Loucy (cell line): ENCODE measurements at regions not wholly inside any gene's neighbourhood (a gene's known extent, or its start where the extent isn't known, plus 50 kb on each side); places are given as distances from the start of the nearest gene placed in this dataset.
A peak's percentile ranks its signal among the peaks of the same experiment; 100 is the strongest.

ENCODE experiments used
- H2AFZ ChIP-seq: fragments of 200-600 bp; sonication (generic); 2 replicates; pipeline ENCODE4 v1.6.0; 2016; ENCODE audit warnings: antibody characterized with exemption, mild to moderate bottlenecking, low read length, moderate library complexity
- H3F3A ChIP-seq: fragments of 200-600 bp; 2 replicates; pipeline ENCODE4 v1.6.0; 2016; ENCODE audit warnings: antibody characterized with exemption, low read depth, mild to moderate bottlenecking
- H3K27me3 ChIP-seq: fragments of 200-600 bp; sonication (generic); 2 replicates; pipeline ENCODE4 v1.6.1; 2014; ENCODE audit warnings: low read length, mild to moderate bottlenecking; ENCODE audit not compliant: insufficient read depth, poor library complexity, severe bottlenecking
- H3K36me3 ChIP-seq: fragments of 200-600 bp; sonication (generic); 2 replicates; pipeline ENCODE4 v1.6.1; 2016; ENCODE audit warnings: low read length; ENCODE audit not compliant: insufficient read depth
- H3K4me1 ChIP-seq: fragments of 200-600 bp; sonication (generic); 2 replicates; pipeline ENCODE4 v1.5.1; 2014; ENCODE audit warnings: low read length, mild to moderate bottlenecking; ENCODE audit not compliant: insufficient read depth, poor library complexity, severe bottlenecking
- H3K4me2 ChIP-seq: fragments of 200-600 bp; sonication (generic); 2 replicates; pipeline ENCODE4 v1.6.0; 2014; ENCODE audit warnings: antibody characterized with exemption, low read length, low read depth, mild to moderate bottlenecking; ENCODE audit not compliant: poor library complexity, severe bottlenecking
- H3K4me3 ChIP-seq: fragments of 200-600 bp; sonication (generic); 2 replicates; pipeline ENCODE4 v1.5.1; 2014; ENCODE audit warnings: low read length, mild to moderate bottlenecking, mixed read lengths; ENCODE audit not compliant: poor library complexity, severe bottlenecking
- H3K79me2 ChIP-seq: fragments of 200-600 bp; sonication (generic); 2 replicates; pipeline ENCODE4 v1.6.1; 2014; ENCODE audit warnings: low read length; ENCODE audit not compliant: insufficient read depth
- H3K9ac ChIP-seq: fragments of 200-600 bp; sonication (generic); 2 replicates; pipeline ENCODE4 v1.6.0; 2014; ENCODE audit warnings: mild to moderate bottlenecking, low read depth, low read length, moderate library complexity; ENCODE audit not compliant: poor library complexity, severe bottlenecking
- H3K9me2 ChIP-seq: fragments of 200-600 bp; sonication (generic); replicated peaks from 2 replicates; pipeline ENCODE4 v1.6.1; 2016; ENCODE audit warnings: low read depth, low read length, mixed read lengths
- H3K9me3 ChIP-seq: fragments of 200-600 bp; sonication (generic); 2 replicates; pipeline ENCODE4 v1.6.1; 2014; ENCODE audit warnings: mild to moderate bottlenecking, antibody characterized with exemption, low read length, low read depth; ENCODE audit not compliant: insufficient read depth
- H4K20me1 ChIP-seq: fragments of 200-600 bp; sonication (generic); 2 replicates; pipeline ENCODE4 v1.6.0; 2014; ENCODE audit warnings: antibody characterized with exemption, low read length, mild to moderate bottlenecking; ENCODE audit not compliant: insufficient read depth, poor library complexity, severe bottlenecking
- EZH2phosphoT487 ChIP-seq: fragments of 200-600 bp; IDR thresholded peaks from 2 replicates; pipeline ENCODE4 v1.6.1; 2018; ENCODE audit warnings: antibody characterized with exemption, mild to moderate bottlenecking, moderate library complexity, borderline replicate concordance
- TF ChIP-seq, protein P1 (sequence below): fragments of 200-600 bp; sonication (generic); conservative IDR thresholded peaks from 2 replicates; pipeline ENCODE4 v1.5.1; 2014; ENCODE audit warnings: mild to moderate bottlenecking, antibody characterized with exemption, low read length

DNA sequence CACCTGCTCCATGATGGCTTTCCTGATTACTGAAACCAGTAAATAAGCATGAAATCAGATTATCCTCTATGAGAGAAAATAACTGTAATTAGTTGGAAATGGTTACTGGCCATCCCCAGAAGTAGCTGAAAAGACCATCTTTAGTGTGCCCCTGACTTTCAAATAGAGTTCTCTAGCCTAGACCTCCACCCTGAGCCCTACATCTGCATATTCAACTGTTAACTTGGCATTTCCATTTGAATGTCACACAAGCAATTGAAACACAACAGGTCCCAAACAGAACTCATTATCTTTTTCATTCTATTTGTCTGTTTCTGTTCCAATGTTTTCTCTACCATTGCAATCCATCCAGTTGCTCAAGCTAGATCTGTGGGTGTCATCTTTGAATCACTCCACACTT lies 952.3 kb downstream of the RPA4 start:
- TF ChIP-seq, protein P1, sequence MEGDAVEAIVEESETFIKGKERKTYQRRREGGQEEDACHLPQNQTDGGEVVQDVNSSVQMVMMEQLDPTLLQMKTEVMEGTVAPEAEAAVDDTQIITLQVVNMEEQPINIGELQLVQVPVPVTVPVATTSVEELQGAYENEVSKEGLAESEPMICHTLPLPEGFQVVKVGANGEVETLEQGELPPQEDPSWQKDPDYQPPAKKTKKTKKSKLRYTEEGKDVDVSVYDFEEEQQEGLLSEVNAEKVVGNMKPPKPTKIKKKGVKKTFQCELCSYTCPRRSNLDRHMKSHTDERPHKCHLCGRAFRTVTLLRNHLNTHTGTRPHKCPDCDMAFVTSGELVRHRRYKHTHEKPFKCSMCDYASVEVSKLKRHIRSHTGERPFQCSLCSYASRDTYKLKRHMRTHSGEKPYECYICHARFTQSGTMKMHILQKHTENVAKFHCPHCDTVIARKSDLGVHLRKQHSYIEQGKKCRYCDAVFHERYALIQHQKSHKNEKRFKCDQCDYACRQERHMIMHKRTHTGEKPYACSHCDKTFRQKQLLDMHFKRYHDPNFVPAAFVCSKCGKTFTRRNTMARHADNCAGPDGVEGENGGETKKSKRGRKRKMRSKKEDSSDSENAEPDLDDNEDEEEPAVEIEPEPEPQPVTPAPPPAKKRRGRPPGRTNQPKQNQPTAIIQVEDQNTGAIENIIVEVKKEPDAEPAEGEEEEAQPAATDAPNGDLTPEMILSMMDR, result no peak
- TF ChIP-seq EZH2phosphoT487, result no peak
- peak overlapping the region; percentile 27 for H3K4me2 ChIP-seq

DNA sequence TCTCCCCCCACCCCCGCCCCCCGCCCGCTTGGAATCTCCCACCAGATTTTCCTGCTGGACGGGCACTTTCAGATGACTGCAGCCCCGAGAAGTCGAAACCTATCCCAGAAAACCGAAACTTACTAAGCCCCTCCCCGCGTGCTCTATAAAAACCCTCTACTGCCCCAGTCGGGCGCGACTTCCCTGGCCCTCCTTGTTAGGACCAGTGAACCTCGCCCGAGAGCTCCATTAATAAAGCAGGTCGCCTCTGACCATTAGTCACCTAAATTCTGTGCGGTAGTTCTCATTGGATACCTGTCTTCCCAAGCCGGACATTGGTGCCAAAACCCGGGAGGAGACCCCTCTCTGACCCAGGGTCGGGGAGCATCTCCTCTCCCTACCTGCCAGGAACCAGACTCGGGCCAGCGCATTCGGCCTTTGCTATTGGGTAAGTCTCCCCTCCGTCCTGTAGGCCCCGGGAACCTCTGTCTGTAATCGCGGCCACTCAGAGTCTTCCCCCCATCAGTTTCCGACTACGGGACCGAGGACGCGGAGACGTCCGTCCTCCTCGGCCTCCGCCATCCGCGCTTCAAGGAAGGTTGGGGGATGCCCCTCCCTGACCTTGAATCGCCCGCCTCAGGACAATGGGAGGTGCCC lies 958.0 kb downstream of the RPA4 start:
- Histone ChIP-seq H3K79me2 (no peaks in the 10 kb centered on the region), H3K4me3 (no peak overlapping the region), H4K20me1 (no peaks in the 10 kb centered on the region), H3K4me2 (no peak overlapping the region), H3K36me3 (no peaks in the 10 kb centered on the region), H3K9ac (no peak overlapping the region), H3K4me1 (no peaks in the 10 kb centered on the region), H3K9me3 (no peaks in the 10 kb centered on the region), H3K27me3 (no peaks in the 10 kb centered on the region), H3F3A (no peaks in the 10 kb centered on the region), H2AFZ (no peak overlapping the region), H3K9me2 (no peaks in the 10 kb centered on the region)
- TF ChIP-seq EZH2phosphoT487, result no peak
- TF ChIP-seq, protein P1, result no peak

More for the DNA sequence above, 952.3 kb downstream of the RPA4 start:
- H3K79me2 ChIP-seq, result no peaks in the 10 kb centered on the region
- no peaks in the 10 kb centered on the region for H3K27me3 ChIP-seq
- no peaks in the 10 kb centered on the region for H3K9me2 ChIP-seq
- no peak overlapping the region for H3K4me3 ChIP-seq
- peaks cover 11% of the 10 kb centered on the region for H3K4me1 ChIP-seq
- no peak overlapping the region for H2AFZ ChIP-seq
- no peaks in the 10 kb centered on the region for H3K36me3 ChIP-seq
- no peaks in the 10 kb centered on the region for H4K20me1 ChIP-seq
- H3K9ac ChIP-seq, result no peak overlapping the region
- H3K9me3 ChIP-seq, result no peaks in the 10 kb centered on the region
- H3F3A ChIP-seq, result no peaks in the 10 kb centered on the region

DNA sequence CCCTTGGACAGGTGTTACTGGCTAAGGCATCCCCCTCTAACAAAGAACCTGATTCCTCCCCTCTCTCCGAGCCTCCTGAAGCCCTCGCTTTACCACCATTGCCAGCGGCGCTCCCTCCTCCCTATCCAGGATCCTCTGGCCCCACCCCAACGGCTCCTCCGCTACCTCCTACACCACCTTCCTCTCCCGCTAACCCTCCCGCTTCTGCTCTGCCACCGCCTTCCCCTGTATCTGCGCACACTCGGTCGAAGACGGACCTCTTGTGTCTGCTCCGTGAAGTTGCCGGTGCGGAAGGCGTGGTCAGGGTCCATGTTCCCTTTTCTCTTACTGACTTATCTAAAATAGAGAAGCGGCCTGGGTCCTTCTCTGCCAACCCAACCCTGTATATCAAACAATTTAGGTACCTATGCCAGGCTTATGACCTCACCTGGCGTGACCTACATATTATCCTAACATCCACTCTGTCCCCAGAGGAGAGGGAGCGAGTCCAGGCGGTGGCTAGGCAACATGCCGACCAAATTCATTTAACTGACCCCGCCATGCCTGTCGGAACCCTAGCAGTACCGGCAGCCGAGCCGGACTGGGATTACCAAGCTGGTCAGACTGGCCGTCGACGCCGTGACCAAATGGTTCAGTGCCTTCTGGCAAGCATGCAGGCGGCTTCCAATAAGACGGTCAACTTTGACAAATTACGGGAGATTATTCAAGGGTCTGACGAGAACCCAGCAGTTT lies 958.9 kb downstream of the RPA4 start:
- H3K36me3 ChIP-seq, result no peaks in the 10 kb centered on the region
- no peak overlapping the region for H3K4me3 ChIP-seq
- no peak overlapping the region for H2AFZ ChIP-seq
- no peaks in the 10 kb centered on the region for H3K9me2 ChIP-seq
- H3K9ac ChIP-seq, result no peak overlapping the region
- H3F3A ChIP-seq, result no peaks in the 10 kb centered on the region
- no peak overlapping the region for H3K4me2 ChIP-seq
- no peak for TF ChIP-seq EZH2phosphoT487
- TF ChIP-seq, protein P1, result no peak
- no peaks in the 10 kb centered on the region for H3K4me1 ChIP-seq
- no peaks in the 10 kb centered on the region for H3K9me3 ChIP-seq
- no peaks in the 10 kb centered on the region for H3K27me3 ChIP-seq
- no peaks in the 10 kb centered on the region for H3K79me2 ChIP-seq
- H4K20me1 ChIP-seq, result no peaks in the 10 kb centered on the region
